DMS79 treated with DMSO at 0.1 percent for 48 hours (cell line): ENCODE measurements at regions not wholly inside any gene's neighbourhood (a gene's known extent, or its start where the extent isn't known, plus 50 kb on each side); places are given as distances from the start of the nearest gene placed in this dataset.

ENCODE experiments used
- DNase-seq: peaks from one replicate; lab custom pipeline; 2025; lab: John Stamatoyannopoulos, UW

- DNase-seq: no peak
These were observed 143.8 kb upstream of the IL12A start for GRCh38 chr3:159844801-159845261.

DNA sequence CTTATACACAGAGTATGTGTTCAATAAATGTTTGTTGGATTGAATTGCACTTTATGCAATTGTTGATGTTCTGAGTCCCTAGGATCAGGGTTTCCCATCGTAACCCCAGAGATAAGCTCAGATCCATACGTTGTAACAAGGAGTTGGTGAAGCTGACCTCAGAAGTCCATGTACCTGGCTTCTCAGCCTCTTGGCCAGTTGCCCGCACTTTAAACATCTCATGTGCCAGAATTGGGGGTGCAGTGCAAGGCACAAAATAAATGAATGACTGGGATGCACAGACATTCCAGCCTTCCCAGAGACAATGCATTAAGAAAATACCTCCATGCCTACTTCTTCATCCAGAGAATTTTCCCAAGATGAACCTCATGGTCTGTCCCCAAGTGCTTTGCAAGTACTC lies 142.9 kb upstream of the IL12A start:
- DNase-seq: no peak

DNA sequence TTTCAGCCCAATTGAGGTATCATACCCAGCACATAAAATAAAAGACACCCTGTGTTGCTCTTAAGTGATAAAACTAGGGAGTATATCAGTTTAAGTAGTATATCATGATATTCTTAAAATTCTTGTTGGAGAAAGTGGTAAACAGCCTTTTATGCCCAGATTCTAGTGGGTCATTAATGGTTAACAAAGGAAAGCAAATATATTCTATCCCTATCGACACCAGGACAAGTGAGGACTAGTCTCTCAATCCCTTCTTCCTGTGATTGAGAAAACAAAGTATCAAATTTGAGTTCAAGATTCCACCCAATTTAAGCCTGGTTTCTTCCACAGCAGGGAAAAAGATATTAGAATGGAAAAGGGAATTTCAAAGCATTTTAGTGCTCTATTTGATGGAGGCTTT lies 142.4 kb upstream of the IL12A start:
- DNase-seq: no peak

GRCh38 chr3:159848348-159849118 lies 140.1 kb upstream of the IL12A start:
- DNase-seq: no peak

GRCh38 chr3:159850481-159850880 lies 138.2 kb upstream of the IL12A start:
- no peak for DNase-seq

- DNase-seq: no peak
These were observed 136.4 kb upstream of the IL12A start for GRCh38 chr3:159852266-159852665.

DNA sequence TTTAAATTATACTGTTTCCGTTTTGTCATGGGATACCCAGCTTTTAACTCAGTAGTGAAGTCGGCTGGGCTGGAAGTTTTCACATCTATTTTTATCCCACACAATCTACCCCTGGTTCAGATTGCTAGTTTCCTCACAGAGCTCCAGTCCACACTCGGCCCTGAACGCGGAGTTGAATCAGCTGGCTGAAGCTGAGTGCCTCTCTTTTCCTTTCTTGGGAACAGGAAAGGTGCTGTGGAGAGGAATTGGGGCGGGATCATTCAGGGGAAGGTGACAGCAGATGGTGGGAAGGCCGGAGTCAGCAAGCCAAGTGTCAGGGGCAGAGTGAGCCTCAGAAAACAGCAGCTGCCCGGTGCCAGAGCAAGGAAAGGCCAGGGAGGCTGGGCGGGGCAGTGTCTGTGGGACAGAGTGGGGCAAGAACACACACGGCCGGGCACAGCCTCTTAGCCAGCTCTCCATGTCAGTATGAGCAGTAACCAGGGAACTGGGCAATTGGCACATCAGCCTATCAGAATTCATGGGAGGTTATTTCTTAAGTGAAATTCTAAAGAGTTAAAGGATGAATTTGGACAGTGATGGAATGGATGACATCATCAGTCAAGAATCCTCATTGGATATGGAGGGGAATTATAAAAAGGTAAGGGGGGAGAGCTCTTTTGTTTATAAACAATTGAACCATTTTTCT lies 135.7 kb upstream of the IL12A start:
- DNase-seq: no peak

DNA sequence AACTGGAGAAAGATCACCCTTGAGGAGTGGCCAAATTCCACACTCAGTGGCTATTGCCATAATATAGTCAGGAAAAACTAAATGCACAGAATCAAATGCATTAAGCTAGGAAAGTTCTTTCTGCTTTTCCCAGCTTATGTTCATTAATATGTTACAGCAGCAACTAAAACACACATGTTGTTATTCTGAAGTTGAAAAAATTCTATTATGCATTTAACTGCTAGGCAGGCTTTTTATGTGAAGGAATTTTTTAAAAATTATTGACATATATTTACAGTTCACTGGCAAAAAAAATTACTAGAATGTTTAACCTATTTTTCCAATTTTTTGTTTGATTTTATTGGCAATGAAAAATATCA lies 135.2 kb upstream of the IL12A start:
- no peak for DNase-seq

DNA sequence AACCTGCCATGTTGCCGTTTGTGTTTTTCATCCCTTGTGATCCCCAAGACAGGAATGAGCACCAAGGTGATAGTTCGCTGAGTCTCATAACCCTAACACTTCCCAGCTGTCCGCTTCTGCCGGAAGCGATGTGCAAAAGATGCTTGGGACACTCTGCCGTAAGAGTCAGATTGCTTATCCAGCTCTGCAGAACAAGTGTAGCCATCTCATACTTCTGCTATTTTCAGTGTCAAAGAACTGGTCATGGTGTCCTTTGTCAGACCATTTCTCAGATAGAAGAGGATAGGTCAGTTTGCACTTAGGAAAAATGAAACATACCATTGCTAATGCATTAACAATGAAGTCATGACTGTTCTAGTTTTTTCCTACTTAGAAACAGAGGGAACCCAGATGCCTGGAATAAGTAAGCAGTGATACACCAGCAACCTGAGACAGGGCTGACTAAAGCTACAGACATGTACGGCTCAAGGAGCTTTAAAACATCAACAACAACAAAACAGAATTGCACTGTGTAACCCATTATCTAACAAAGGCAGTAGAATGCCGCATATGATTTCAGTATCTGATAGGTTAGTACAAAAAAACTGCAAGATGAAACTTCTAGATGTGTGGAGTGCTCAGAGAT lies 134.0 kb upstream of the IL12A start:
- peak; percentile 22 for DNase-seq

GRCh38 chr3:159855599-159856346 lies 132.9 kb upstream of the IL12A start:
- DNase-seq: no peak

- peak; percentile 42 for DNase-seq
These were observed 132.0 kb upstream of the IL12A start for GRCh38 chr3:159856590-159857104.

DNA sequence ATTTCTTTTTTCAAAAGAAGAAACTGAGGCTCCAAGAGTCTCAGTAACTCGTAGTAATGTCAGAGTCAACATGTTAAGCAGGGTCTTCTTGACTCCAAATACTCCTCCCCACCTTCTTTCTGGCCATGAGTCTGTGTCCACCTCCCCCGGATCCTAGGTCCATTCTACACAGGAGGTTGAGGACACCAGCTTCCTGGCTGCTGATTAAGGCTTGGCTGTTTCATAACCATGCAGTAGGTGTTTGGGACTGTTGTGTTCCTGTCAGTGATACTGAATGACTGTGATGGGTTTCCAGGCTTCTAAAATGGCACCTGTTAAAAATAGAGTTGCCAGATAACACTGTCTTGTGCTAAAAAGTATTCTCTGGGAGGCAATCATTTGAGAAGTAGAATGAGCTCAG lies 130.8 kb upstream of the IL12A start:
- DNase-seq: no peak

DNA sequence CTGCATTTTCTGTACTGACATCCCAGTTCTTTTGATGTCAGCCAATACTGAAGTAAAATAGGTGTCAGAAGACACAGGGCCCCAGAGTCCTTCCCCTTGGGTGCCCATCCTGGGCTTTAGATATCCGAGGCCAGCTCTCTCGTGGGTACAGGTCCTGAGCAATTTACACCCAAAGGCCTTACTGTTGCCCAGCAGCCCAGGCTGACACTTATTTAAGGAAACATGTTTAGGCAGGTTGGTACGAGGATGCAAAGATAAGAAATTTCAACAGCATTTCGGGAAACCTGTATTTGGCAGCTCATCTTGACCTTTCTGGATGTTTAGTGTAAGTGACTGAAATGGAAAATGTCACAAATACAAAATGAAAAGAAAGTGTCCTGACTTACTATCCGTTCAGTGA lies 130.0 kb upstream of the IL12A start:
- DNase-seq: no peak

- peak; percentile 72 for DNase-seq
These were observed 129.2 kb upstream of the IL12A start for GRCh38 chr3:159859424-159859823.

GRCh38 chr3:159859836-159860235 lies 128.8 kb upstream of the IL12A start:
- DNase-seq: no peak

- DNase-seq: no peak
These were observed 128.1 kb upstream of the IL12A start for GRCh38 chr3:159860269-159861116.

DNA sequence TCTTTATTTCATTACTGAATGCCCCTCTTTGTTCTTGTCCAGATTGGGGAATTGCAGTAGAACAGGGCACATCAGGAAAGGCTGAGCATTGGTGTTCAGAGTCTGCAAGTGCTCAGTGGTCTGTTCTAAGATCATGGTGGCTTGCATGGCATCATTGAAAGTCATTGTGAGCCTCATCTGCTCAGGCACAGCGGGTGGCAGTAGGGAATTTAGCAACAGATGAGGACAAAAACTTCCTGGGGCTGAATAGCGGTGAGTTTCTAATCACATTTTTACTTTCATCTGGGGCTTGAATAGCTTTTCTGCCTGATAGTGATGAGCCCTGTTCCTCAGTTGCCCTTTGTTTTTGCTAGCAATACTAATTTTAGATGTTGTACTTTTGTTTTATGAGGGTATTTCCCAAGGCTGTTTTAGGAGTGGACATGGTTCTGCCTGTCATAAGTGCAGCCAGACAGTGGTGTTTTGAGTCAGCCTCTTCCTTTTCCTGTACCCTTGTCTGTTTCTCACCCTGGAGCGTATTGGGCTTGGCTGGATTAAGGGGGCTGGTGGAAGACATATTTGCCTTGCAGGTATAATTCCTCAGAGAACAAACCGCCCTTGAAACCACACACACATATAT lies 127.2 kb upstream of the IL12A start:
- DNase-seq: no peak

- DNase-seq: peak; percentile 42
These were observed 123.5 kb upstream of the IL12A start for GRCh38 chr3:159865041-159865579.

GRCh38 chr3:159866201-159866746 lies 122.4 kb upstream of the IL12A start:
- peak; percentile 90 for DNase-seq

DNA sequence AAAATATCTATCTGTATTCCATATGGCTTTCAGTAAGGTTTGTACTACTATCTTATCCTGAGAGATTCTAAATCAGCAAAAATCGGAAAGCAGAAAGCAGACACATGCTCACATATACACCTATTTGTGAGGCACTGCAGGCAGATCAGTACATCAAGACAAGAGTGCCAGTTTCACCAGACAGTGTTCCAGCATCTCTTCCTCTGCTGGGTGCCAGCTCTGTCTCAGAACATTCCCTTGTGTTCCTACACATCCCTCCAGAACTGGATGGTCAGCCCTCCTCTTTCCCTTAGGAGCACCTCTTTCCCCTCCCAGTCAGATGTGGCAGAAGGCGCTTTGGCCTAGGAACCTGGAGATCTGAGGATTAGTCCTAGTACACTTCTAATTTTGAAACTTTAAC lies 121.3 kb upstream of the IL12A start:
- no peak for DNase-seq
